Coronary artery (tissue), 2 donors: ENCODE measurements at regions not wholly inside any gene's neighbourhood (a gene's known extent, or its start where the extent isn't known, plus 50 kb on each side); places are given as distances from the start of the nearest gene placed in this dataset.

Experiments
- DNase-seq: peaks from one replicate; pipeline ENCODE4 v3.0.0-alpha.2; 2017; ENCODE audit warnings: low spot score
- H3K27ac ChIP-seq, 2 donors: fragments of 200-600 bp; sonication (generic); one replicate each; pipeline ENCODE4 v1.5.1; 2016 to 2019
- H3K4me3 ChIP-seq: fragments of 200-600 bp; sonication (generic); 2 replicates; pipeline ENCODE4 v1.5.1; 2016; ENCODE audit warnings: mild to moderate bottlenecking, moderate library complexity
- CTCF ChIP-seq: fragments of 200-600 bp; sonication (generic); IDR thresholded peaks from one replicate; pipeline ENCODE4 v1.5.1; 2019; ENCODE audit warnings: antibody characterized with exemption

GRCh38 chr13:81473366-81473899, 1132.5 kb upstream of the SPRY2 start:
- H3K27ac ChIP-seq = no peak overlapping the region
- H3K4me3 ChIP-seq = no peak overlapping the region
- DNase-seq = no peak
- no peak for TF ChIP-seq CTCF

GRCh38 chr13:81458170-81458569, 1117.2 kb upstream of the SPRY2 start:
- Histone ChIP-seq H3K27ac (no peak overlapping the region), H3K4me3 (no peak overlapping the region)

GRCh38 chr13:81446441-81446840, 1105.5 kb upstream of the SPRY2 start:
- no peak for DNase-seq
- TF ChIP-seq CTCF = no peak
- Histone ChIP-seq H3K4me3 (no peak overlapping the region), H3K27ac (no peak overlapping the region)

More at GRCh38 chr13:81458170-81458569, 1117.2 kb upstream of the SPRY2 start:
- DNase-seq = no peak
- TF ChIP-seq CTCF = no peak

GRCh38 chr13:81442904-81443303, 1102.0 kb upstream of the SPRY2 start:
- H3K27ac ChIP-seq = no peak overlapping the region
- TF ChIP-seq CTCF = no peak
- DNase-seq = no peak
- H3K4me3 ChIP-seq = no peak overlapping the region

- TF ChIP-seq CTCF = no peak
Observed at GRCh38 chr13:81425286-81425685, 1084.4 kb upstream of the SPRY2 start.

GRCh38 chr13:81409284-81409683, 1068.4 kb upstream of the SPRY2 start:
- Histone ChIP-seq H3K4me3 (no peak overlapping the region), H3K27ac (no peak overlapping the region)
- no peak for TF ChIP-seq CTCF
- no peak for DNase-seq

More at GRCh38 chr13:81425286-81425685, 1084.4 kb upstream of the SPRY2 start:
- Histone ChIP-seq H3K4me3 (no peak overlapping the region), H3K27ac (no peak overlapping the region)
- no peak for DNase-seq

GRCh38 chr13:81408647-81409046, 1067.7 kb upstream of the SPRY2 start:
- Histone ChIP-seq H3K4me3 (no peak overlapping the region), H3K27ac (no peak overlapping the region)
- no peak for TF ChIP-seq CTCF
- no peak for DNase-seq
